Bronchial epithelial cell (primary cell): ENCODE measurements at regions not wholly inside any gene's neighbourhood (a gene's known extent, or its start where the extent isn't known, plus 50 kb on each side); places are given as distances from the start of the nearest gene placed in this dataset.

ENCODE experiments used
- DNase-seq: peaks from one replicate; pipeline ENCODE4 v3.0.0-alpha.2; 2010; ENCODE audit warnings: low read depth
- FAIRE-seq: peaks from 2 replicates; lab custom pipeline; 2011; peaks lifted over from hg19 to GRCh38; lab: Jason Lieb, UNC
- H3K27me3 ChIP-seq: 2 replicates; pipeline ENCODE4 v1.5.1; 2011; ENCODE audit warnings: low read length; ENCODE audit not compliant: control insufficient read depth, insufficient read depth
- H3K36me3 ChIP-seq: 2 replicates; pipeline ENCODE4 v1.5.1; 2011; ENCODE audit warnings: low read length; ENCODE audit not compliant: control insufficient read depth, insufficient read depth
- H3K4me3 ChIP-seq: 2 replicates; pipeline ENCODE4 v1.5.1; 2011; ENCODE audit warnings: mild to moderate bottlenecking, low read depth, low read length, control low read depth
- CTCF ChIP-seq: IDR thresholded peaks from 2 replicates; pipeline ENCODE4 v1.5.1; 2011; ENCODE audit warnings: mild to moderate bottlenecking, moderate library complexity, low read length, control low read depth, inconsistent platforms; ENCODE audit not compliant: insufficient read depth, severe bottlenecking

- no peak for TF ChIP-seq CTCF
- no peaks in the 10 kb centered on the region for H3K36me3 ChIP-seq
- no peak overlapping the region for H3K4me3 ChIP-seq
- no peaks in the 10 kb centered on the region for H3K27me3 ChIP-seq
- FAIRE-seq (no peak), DNase-seq (no peak)
Measured at GRCh38 chr6:95175927-95176675, 401.2 kb upstream of the MANEA start.

GRCh38 chr6:95185874-95186273, 391.5 kb upstream of the MANEA start:
- Histone ChIP-seq H3K36me3 (no peaks in the 10 kb centered on the region), H3K27me3 (no peaks in the 10 kb centered on the region), H3K4me3 (no peak overlapping the region)
- FAIRE-seq = no peak
- TF ChIP-seq CTCF = no peak
- DNase-seq = no peak

DNA sequence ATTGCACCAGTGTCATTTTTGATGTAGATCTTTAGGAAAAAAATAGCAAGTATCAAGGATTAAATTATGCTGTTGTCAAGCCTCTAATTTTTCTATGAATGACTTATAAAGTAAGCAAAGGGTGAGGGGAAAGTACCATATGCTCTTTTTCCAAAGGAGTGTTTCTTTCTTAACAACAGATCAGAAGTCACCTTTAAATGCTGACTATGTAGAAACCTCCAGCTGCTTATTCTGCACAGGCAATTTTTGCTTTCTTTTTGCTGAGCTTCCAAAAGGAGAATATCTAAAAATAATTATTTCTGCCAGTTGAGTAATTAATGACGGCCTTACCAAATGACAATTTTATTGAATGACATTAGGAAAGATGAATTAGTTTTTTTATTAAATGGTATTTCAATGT, 390.6 kb upstream of the MANEA start:
- no peak overlapping the region for H3K4me3 ChIP-seq
- no peak for FAIRE-seq

GRCh38 chr6:95197590-95197989, 379.7 kb upstream of the MANEA start:
- no peak overlapping the region for H3K4me3 ChIP-seq
- no peak for FAIRE-seq
- no peaks in the 10 kb centered on the region for H3K27me3 ChIP-seq
- DNase-seq = no peak
- no peaks in the 10 kb centered on the region for H3K36me3 ChIP-seq
- no peak for TF ChIP-seq CTCF

More for the DNA sequence above, 390.6 kb upstream of the MANEA start:
- no peaks in the 10 kb centered on the region for H3K27me3 ChIP-seq
- no peak for DNase-seq
- H3K36me3 ChIP-seq = no peaks in the 10 kb centered on the region
- no peak for TF ChIP-seq CTCF

- no peaks in the 10 kb centered on the region for H3K27me3 ChIP-seq
- DNase-seq = peak; percentile 55
- TF ChIP-seq CTCF = peak; percentile 70
Measured at GRCh38 chr6:95203153-95203754, 374.1 kb upstream of the MANEA start.

GRCh38 chr6:95204178-95204577, 373.2 kb upstream of the MANEA start:
- FAIRE-seq = no peak

More at GRCh38 chr6:95203153-95203754, 374.1 kb upstream of the MANEA start:
- Histone ChIP-seq H3K36me3 (no peaks in the 10 kb centered on the region), H3K4me3 (no peak overlapping the region)
- FAIRE-seq = no peak

More at GRCh38 chr6:95204178-95204577, 373.2 kb upstream of the MANEA start:
- DNase-seq = no peak
- Histone ChIP-seq H3K36me3 (no peaks in the 10 kb centered on the region), H3K4me3 (no peak overlapping the region), H3K27me3 (no peaks in the 10 kb centered on the region)
- no peak for TF ChIP-seq CTCF
